AG20443 (cell line): ENCODE measurements at regions not wholly inside any gene's neighbourhood (a gene's known extent, or its start where the extent isn't known, plus 50 kb on each side); places are given as distances from the start of the nearest gene placed in this dataset.

Source experiments
- DNase-seq: peaks from one replicate; pipeline ENCODE4 v3.0.0; 2012; ENCODE audit warnings: low spot score, mixed read lengths

DNA sequence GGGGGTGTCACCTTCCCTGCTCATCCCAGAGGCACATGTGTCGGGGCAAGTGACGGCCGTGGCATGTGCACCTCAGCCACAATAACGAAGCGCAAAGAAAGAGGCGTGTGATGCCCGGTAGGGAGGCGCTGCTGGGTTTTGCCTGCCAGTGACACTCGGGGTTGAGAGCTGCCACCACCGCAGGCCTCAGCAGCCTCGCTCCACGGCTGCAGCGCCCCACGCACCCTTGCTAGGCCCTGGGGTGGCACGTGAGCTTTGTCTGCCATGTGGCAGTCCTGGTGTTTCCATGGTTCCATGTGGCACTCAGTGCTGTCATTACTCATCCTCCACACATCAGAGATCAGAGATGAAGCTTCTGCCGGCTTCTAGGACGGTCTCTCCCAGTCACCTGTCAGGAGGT lies 136.0 kb upstream of the AGAP1 start:
- DNase-seq, result no peak

DNA sequence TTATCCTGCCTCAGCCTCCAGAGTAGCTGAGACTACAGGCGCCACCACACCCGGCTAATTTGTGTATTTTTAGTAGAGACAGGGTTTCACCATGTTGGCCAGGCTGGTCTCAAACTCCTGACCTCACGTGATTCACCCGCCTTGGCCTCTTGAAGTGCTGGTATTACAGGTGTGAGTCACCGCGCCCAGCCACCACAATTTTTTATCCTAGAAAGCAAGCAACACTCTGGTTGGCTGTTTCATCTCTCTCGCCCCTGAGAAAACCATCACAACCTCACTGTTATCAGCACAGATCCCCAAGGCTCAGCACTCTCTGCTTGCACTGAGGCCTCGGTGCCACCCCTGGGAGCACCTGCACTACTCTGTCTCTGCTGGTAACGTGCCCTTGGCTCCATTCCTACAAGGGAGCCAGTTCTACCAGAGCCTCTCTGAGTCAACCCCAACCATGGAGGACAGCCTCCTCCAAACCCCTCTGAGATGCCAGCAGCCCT lies 134.8 kb upstream of the AGAP1 start:
- DNase-seq, result no peak

DNA sequence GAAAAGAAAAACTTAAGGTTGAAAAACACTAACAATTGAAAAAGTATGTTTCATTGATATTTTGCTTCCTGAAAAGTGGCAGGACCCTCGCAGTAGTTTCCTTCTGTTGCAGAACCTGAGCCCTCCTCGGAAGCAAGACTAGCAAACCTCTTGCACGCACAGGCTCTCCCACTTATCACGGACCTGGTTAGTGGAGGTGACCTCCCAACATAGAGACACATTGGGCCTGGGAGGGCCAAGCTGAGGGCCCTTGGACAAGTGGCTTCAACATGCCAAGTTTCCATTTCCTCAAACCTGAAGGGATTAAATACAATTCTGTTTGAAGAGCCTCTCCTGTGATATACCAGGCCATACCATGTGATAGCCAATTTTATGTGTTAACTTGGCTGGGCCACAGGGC lies 133.4 kb upstream of the AGAP1 start:
- DNase-seq, result no peak

DNA sequence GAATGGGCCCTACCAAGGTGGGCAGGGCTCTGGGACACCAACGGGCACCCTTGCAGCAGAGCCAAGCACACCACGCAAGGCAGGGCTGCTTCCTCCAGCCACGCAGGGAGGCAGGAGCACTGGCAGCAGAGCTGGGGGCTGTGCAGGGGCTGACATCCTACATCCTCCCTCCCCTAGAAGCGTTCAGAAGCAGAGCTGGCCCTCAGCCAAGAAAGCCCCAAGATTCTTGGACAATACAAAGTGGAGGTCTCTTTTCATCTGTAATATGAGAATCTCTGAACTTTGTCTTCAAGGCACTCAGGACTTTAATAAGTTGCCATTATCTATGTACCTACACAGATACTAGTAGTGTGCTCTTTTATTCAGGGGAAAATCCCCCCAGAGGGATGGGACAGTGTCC lies 128.1 kb upstream of the AGAP1 start:
- DNase-seq, result no peak

DNA sequence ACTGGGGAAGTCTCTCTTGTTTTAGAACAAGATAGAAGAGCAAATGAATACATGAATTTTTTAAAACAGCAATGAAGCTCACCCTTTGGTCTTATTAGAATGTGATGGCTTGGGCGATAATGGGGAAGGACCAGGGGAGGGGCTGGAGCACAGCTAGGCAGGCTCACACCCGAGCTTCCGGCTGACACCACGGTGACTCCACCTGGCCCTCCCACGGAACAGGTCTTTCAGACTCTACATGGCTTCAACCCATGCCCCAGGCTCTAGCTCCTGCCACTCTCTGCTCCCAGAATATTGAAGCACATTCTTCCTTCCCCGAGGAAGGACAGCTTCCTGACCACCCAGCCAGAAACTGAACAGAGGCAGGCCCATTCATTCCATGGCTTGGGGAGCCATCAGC lies 127.5 kb upstream of the AGAP1 start:
- DNase-seq, result no peak

- DNase-seq, result no peak
These were observed 127.0 kb upstream of the AGAP1 start for GRCh38 chr2:235366807-235367206.

DNA sequence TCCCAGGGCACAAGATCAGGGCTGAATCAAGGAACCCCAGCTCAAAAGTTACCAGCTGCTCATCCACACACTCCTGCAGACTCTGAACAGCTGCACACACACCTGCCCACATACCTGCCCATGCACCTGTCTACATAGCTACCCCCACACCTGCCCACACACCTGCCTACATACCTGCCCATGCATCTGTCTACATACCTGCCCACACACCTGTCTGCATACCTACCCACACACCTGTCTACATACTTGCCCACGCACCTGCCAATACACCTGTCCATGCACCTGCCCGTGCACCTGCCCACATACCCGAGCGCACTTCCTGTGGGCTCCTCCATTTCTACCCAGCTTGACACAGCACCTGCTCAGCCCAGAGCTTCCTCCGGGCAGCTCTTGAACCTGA lies 122.8 kb upstream of the AGAP1 start:
- DNase-seq, result no peak

- no peak for DNase-seq
These were observed 120.7 kb upstream of the AGAP1 start for GRCh38 chr2:235373171-235373570.

- no peak for DNase-seq
These were observed 116.7 kb upstream of the AGAP1 start for GRCh38 chr2:235377176-235377575.

DNA sequence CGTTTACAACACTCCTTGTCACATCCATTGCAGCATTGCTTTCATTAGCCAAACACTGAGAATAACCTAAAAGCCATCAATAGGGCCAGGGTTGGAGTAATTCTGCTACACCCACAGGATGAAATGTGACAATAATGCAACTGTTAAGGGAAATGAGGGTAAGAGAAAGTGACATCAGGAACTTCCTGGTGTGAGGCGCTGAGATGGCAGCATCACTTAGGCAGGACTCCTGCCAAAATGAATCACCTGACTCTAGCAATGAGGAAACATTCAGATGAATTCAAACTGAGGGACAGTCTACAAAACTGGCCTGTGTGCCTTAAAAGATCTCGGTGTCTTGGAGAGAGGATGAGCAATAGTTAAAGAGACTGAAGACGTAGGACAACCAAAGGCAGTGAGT lies 115.6 kb upstream of the AGAP1 start:
- DNase-seq, result no peak

GRCh38 chr2:235378944-235379343 lies 114.9 kb upstream of the AGAP1 start:
- no peak for DNase-seq

DNA sequence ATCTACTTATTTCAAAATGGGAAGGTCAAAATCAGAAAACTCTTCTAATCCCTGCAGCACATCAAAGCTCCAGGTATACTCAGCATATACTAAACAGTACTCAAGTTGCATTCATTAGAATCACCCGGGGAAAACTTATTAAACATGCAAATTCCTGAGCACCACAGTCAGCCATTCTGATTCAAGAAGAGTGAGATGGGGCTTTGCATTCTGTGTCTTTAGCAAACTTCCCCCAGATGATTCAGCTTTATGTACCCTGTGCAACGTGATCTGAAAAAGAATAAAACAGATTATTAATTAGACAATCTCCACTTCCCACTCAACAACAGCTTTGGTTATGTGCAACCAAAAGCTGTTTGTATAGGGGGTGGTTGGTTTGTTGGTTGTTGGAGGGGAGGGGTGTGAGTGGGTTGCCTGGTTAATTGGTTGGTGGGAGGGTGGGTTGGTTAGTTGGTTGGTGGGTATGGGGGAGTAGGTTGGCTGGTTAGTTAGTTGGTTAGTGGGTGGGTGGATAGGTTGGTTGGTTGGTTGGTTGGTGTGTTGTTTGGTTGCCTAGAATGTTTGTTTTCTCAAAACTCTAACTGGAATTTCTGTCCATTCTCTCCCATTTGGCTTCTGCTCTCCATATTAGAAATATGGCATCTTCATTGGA lies 112.5 kb upstream of the AGAP1 start:
- no peak for DNase-seq

DNA sequence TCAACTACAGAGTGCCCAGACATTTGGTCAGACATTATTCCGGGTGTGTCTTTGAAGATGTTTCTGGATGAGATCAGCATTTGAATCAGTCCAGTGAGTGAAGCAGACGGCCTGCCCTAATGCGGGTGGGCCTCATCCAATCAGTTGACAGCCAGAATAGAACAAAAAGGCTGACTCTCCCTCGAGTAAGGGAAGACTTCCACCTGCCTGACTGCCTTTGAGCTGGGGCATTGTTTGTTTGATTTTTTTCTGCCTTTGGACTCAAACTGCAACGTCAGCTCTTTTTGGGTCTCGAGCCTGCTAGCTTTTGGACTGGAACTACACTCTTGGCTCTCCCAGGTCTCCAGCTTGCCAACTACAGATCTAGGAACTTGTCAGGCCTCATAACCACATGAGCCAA lies 111.7 kb upstream of the AGAP1 start:
- no peak for DNase-seq

- DNase-seq, result no peak
These were observed 111.2 kb upstream of the AGAP1 start for GRCh38 chr2:235382601-235383000.

DNA sequence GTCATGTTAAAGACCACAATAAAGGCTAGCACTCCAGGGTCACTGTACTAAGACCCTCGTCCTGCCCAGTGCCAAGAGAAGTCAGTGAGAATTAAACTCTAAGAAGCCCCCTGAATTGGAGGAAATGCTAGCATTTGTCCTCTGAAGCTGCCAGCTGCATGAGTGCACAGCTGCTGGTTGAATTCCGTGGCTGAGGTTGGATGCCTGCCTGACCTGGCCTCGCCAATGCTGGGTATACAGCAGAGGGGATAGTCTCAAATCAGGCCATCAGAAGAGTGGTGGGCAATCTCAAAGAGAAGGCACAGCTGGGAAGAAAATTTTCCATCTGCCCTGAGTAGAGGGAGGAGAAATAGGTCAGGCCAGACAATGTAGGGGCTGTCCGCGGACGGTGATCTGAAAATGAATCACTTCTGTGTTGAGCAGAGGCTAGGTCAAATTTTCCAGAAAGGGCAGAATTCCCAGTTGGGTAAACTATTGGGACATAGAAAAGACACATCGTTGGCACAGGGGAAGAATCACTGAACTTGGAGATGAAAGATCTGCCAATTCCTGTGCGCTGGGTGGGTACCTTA lies 110.5 kb upstream of the AGAP1 start:
- DNase-seq, result peak; percentile 52

DNA sequence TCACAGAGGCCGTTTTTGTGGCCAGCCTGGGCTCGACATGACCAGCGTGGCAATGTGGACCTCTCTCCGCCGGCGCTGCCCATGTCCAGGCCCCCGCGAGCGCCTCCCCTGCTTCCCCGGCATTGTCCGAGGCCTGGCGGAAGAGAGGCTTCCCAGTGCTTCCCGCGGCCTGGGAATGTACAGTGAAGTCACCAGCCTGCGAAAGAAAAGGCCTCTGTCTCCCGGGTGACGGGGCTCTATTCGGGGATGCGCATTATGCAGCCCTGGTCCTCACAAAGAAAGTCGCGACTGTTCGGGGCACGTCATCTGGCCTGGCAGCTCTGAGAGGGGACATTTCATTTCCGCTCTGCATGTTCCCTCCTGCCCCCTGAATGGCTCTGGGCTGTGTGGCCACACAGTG lies 109.2 kb upstream of the AGAP1 start:
- DNase-seq, result no peak

DNA sequence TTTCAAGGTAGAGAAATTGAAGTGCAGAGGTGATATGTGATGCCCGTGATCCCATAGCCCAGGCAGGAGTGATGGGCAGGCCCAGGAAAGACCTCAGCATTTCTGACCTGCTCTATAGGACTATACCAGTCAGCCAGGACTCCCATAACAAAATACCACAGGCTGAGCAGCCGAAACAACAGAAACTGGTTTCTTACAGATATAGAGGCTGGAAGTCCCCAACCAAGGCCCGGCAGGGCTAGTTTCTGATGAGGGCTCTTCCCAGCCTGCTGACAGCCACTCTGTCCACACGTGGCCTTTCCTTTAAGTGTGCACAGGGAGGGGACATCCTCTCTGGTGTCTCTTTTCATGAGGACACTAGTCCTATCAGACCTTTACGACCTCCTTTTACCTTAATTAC lies 104.2 kb upstream of the AGAP1 start:
- no peak for DNase-seq

DNA sequence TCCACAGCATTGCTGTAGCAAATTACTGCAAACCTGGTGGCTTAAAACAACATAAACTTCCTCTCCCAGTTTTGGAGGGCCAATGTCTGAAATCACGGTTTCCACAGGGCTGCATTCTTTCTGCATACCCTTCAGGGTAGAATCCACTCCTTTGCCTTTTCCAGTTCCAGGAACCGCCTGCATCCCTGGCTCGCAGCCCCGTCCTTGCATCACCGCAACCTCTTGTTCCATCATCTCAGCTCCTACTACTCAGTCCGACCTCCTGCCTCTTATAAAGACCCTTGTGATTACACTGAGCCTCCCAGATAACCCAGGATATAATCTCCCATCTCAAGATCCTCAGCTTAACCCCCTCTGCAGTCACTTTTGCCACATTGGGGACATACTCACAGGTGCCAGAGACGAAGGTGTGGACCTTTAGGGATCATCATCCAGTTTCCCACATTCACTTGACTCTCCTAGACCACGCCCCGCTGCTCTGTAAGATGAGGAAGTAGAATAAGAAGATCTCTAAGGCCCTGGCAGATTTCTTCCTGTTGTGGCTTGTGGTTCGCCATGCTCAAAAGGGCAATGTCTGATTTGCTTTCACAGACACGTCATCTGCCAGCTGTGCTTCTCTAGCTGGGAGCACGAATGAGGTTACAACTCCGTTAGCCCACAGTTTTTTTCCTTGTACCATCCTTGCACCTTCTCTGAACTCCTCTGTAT lies 103.6 kb upstream of the AGAP1 start:
- DNase-seq, result no peak

DNA sequence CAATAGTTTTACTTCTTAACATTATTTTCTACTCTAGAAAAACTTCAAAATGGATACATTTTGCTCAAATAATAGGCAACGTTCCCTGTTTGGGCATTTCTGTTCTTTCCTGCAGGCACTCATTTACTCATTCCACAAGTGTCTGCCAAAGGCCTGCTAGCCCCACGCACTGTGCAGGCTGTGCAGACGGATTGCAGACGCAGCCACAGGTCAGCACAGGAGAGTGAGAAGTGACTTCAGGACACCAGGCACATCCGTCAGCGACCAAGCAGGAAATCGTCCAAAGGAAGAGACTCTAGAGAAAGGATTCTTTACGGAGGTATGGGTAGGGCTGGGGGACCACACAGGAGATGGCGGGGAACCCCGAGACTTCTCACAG lies 103.0 kb upstream of the AGAP1 start:
- DNase-seq, result no peak

DNA sequence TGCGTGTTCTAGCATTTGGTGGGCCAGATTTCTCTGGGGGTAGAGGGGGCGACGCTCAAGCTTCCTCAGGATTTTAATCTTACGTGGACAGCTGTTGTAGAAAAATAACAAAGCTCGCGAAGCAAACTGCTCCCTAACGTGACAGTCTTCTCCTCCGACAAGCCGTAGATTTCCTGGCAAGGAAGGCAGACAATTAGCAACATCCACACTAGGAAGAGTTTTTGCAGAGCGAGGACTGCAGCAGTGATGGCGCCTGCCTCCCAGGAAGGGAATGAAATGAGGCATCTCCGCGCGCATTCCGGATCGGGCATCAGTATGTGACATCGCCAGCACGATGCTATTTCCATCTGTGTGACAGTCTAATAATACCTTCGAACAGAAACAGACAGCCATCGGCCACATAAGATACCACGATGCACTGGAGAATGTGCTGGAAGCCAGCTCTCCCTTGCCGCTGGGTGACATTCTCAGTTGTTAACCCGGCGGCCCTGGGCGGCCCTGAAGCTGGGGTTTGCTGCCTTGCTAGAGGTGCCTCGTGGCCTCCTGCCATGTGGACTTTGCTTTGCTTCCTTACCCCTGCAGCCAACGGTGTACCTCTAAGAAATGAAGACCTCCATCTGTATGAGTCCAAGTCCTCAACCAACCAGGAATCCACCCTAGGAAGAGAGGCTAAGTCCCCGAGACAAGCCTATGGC lies 101.8 kb upstream of the AGAP1 start:
- no peak for DNase-seq

- peak; percentile 73 for DNase-seq
These were observed 99.5 kb upstream of the AGAP1 start for GRCh38 chr2:235394278-235394828.

DNA sequence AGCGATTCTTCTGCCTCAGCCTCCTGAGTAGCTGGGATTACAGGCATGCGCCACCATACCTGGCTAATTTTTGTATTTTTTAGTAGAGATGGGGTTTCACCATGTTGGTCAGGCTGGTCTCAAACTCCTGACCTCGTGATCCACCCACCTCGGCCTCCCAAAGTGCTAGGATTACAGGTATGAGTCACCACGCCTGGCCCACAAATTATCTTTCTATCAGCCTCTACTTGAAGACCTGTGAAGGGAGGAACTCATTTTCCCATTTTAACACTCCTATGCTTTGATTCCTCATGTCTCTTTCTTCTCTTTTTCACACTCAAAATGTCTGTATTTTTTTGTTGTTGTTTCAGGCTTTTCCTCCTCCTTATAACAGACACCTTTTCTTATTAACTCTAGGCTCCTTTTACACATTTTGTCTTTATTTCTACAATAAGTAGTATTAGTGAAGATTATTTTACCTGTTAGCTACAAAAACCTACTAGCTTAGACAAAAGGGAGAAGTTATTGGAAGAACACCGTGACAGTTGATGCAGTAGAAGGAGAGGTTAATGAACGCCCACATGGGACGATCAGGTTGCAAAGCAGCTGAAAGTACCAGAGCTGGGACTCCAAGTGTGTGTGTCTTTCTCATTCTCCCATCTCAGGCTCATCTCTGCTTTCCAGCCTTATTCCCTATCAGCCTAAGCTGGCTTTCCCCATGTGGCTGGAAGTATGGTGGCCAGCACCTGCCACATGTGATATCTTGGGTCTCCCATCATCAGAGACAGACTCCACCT lies 97.6 kb upstream of the AGAP1 start:
- DNase-seq, result no peak
